PFSK-1 (cell line): ENCODE measurements at regions not wholly inside any gene's neighbourhood (a gene's known extent, or its start where the extent isn't known, plus 50 kb on each side); places are given as distances from the start of the nearest gene placed in this dataset.

Experiments used
- FOXP2 ChIP-seq: optimal IDR thresholded peaks from 2 replicates; pipeline ENCODE3; 2011; ENCODE audit warnings: borderline replicate concordance, control low read depth, inconsistent platforms; ENCODE audit not compliant: insufficient read depth; ENCODE audit errors: extremely low read length, extremely low read depth
- POLR2AphosphoS5 ChIP-seq: IDR thresholded peaks from 2 replicates; pipeline ENCODE4 v1.6.1; 2012; ENCODE audit warnings: low read depth, mild to moderate bottlenecking, control low read depth, low read length, moderate library complexity
- REST ChIP-seq, 2 experiments: IDR thresholded peaks; 2 replicates each; pipeline versions ENCODE4 v1.6.1 to v1.8.0; 2011 to 2012; ENCODE audit warnings: low read depth in 2 of 2, low read length in 2 of 2, control low read depth in 1 of 2, inconsistent platforms in 1 of 2, mild to moderate bottlenecking in 1 of 2, moderate library complexity in 1 of 2; ENCODE audit not compliant: insufficient read depth in 1 of 2
- SIN3A ChIP-seq: IDR thresholded peaks from 2 replicates; pipeline ENCODE4 v1.6.1; 2012; ENCODE audit warnings: mild to moderate bottlenecking, low read length, moderate library complexity, borderline replicate concordance; ENCODE audit not compliant: insufficient read depth
- TAF1 ChIP-seq: IDR thresholded peaks from 2 replicates; pipeline ENCODE4 v1.6.1; 2012; ENCODE audit warnings: low read length, control low read depth, borderline replicate concordance; ENCODE audit not compliant: insufficient read depth

GRCh38 chrX:109928596-109929335 is 74.1 kb upstream of the TMEM164 start:
- TF ChIP-seq REST (IDR thresholded peaks at IDR 0.05; ENCODE audit: insufficient read depth in 1 of 2, low read depth in 2 of 2, low read length in 2 of 2) = no peak
- no peak for TF ChIP-seq TAF1
- no peak for TF ChIP-seq FOXP2
- TF ChIP-seq POLR2AphosphoS5 = no peak

GRCh38 chrX:109931677-109932076 is 71.2 kb upstream of the TMEM164 start:
- TF ChIP-seq SIN3A (no peak), REST (IDR thresholded peaks at IDR 0.05; ENCODE audit: insufficient read depth in 1 of 2, low read depth in 2 of 2, low read length in 2 of 2) (no peak), POLR2AphosphoS5 (no peak), TAF1 (no peak), FOXP2 (no peak)

GRCh38 chrX:109934434-109934833 is 68.5 kb upstream of the TMEM164 start:
- TF ChIP-seq POLR2AphosphoS5 (no peak), SIN3A (no peak), FOXP2 (no peak)

GRCh38 chrX:109934935-109935334 is 68.0 kb upstream of the TMEM164 start:
- TF ChIP-seq FOXP2 (no peak), TAF1 (no peak), POLR2AphosphoS5 (no peak), REST (IDR thresholded peaks at IDR 0.05; ENCODE audit: insufficient read depth in 1 of 2, low read depth in 2 of 2, low read length in 2 of 2) (no peak), SIN3A (no peak)

GRCh38 chrX:109936114-109936513 is 66.8 kb upstream of the TMEM164 start:
- TF ChIP-seq SIN3A = no peak
- TF ChIP-seq TAF1 = no peak

- TF ChIP-seq REST (IDR thresholded peaks at IDR 0.05; ENCODE audit: insufficient read depth in 1 of 2, low read depth in 2 of 2, low read length in 2 of 2) (no peak), TAF1 (no peak), POLR2AphosphoS5 (no peak), FOXP2 (no peak), SIN3A (no peak)
These were observed 66.3 kb upstream of the TMEM164 start for GRCh38 chrX:109936598-109936997.
